Trophoblast cell (in vitro differentiated cells and primary cell): ENCODE measurements at regions not wholly inside any gene's neighbourhood (a gene's known extent, or its start where the extent isn't known, plus 50 kb on each side); places are given as distances from the start of the nearest gene placed in this dataset.
A peak's percentile ranks its signal among the peaks of the same experiment; 100 is the strongest.

Source experiments
- DNase-seq, 2 donors: peaks; one replicate each; pipeline ENCODE4 v3.0.0-alpha.2; 2016
- H2AFZ ChIP-seq: 2 replicates; pipeline ENCODE4 v1.6.1; 2013; ENCODE audit warnings: low read length, moderate library complexity, mild to moderate bottlenecking; ENCODE audit not compliant: insufficient read depth, poor library complexity
- H2AK5ac ChIP-seq: 2 replicates; pipeline ENCODE4 v1.6.1; 2013; ENCODE audit warnings: mild to moderate bottlenecking, low read length
- H2BK120ac ChIP-seq: 2 replicates; pipeline ENCODE4 v1.6.1; 2013; ENCODE audit warnings: low read length, mild to moderate bottlenecking, moderate library complexity; ENCODE audit not compliant: insufficient read depth, poor library complexity
- H2BK12ac ChIP-seq: 2 replicates; pipeline ENCODE4 v1.6.1; 2013; ENCODE audit warnings: mild to moderate bottlenecking, low read length, moderate library complexity
- H2BK5ac ChIP-seq: 2 replicates; pipeline ENCODE4 v1.6.1; 2013; ENCODE audit warnings: low read length, low read depth, moderate library complexity, mild to moderate bottlenecking; ENCODE audit not compliant: poor library complexity
- H3K14ac ChIP-seq: 2 replicates; pipeline ENCODE4 v1.6.1; 2013; ENCODE audit warnings: mild to moderate bottlenecking, low read length
- H3K18ac ChIP-seq: 2 replicates; pipeline ENCODE4 v1.6.1; 2013; ENCODE audit warnings: mild to moderate bottlenecking, low read length
- H3K23ac ChIP-seq: 2 replicates; pipeline ENCODE4 v1.6.1; 2013; ENCODE audit warnings: low read length
- H3K27ac ChIP-seq: 2 replicates; pipeline ENCODE4 v1.5.1; 2013; ENCODE audit warnings: low read depth, mild to moderate bottlenecking, inconsistent platforms, low read length, moderate library complexity
- H3K27me3 ChIP-seq: 2 replicates; pipeline ENCODE4 v1.6.1; 2013; ENCODE audit warnings: inconsistent platforms, mild to moderate bottlenecking, low read length, moderate library complexity; ENCODE audit not compliant: insufficient read depth
- H3K36me3 ChIP-seq, 2 experiments: 1 replicate in 1 of 2; 2 replicates in 1 of 2; pipeline ENCODE4 v1.6.1; 2013; ENCODE audit warnings: low read length in 2 of 2, mild to moderate bottlenecking in 2 of 2, moderate library complexity in 1 of 2; ENCODE audit not compliant: insufficient read depth in 2 of 2, control insufficient read depth in 1 of 2
- H3K4ac ChIP-seq: 2 replicates; pipeline ENCODE4 v1.6.1; 2013; ENCODE audit warnings: low read depth, mild to moderate bottlenecking, low read length, moderate library complexity
- H3K4me1 ChIP-seq, 2 experiments: 1 replicate in 1 of 2; 2 replicates in 1 of 2; pipeline ENCODE4 v1.6.1; 2013; ENCODE audit warnings: low read length in 2 of 2, mild to moderate bottlenecking in 2 of 2, moderate library complexity in 1 of 2; ENCODE audit not compliant: insufficient read depth in 2 of 2, control insufficient read depth in 1 of 2
- H3K4me2 ChIP-seq: 2 replicates; pipeline ENCODE4 v1.6.1; 2013; ENCODE audit warnings: inconsistent platforms, mild to moderate bottlenecking, low read length, moderate library complexity
- H3K4me3 ChIP-seq: 2 replicates; pipeline ENCODE4 v1.5.1; 2013; ENCODE audit warnings: mild to moderate bottlenecking, low read depth, low read length, inconsistent platforms
- H3K79me1 ChIP-seq: one replicate; pipeline ENCODE4 v1.6.1; 2013; ENCODE audit warnings: low read length
- H3K79me2 ChIP-seq: 2 replicates; pipeline ENCODE4 v1.6.1; 2013; ENCODE audit warnings: low read length, mild to moderate bottlenecking; ENCODE audit not compliant: control insufficient read depth, insufficient read depth, poor library complexity
- H3K9ac ChIP-seq: 2 replicates; pipeline ENCODE4 v1.6.1; 2013; ENCODE audit warnings: mild to moderate bottlenecking, low read length
- H3K9me3 ChIP-seq: 2 replicates; pipeline ENCODE4 v1.6.1; 2013; ENCODE audit warnings: low read depth, mild to moderate bottlenecking, control low read depth, inconsistent platforms, low read length; ENCODE audit not compliant: insufficient read depth
- H4K12ac ChIP-seq: 2 replicates; pipeline ENCODE4 v1.6.1; 2013; ENCODE audit warnings: low read depth, mild to moderate bottlenecking, low read length, moderate library complexity
- H4K8ac ChIP-seq: 2 replicates; pipeline ENCODE4 v1.6.1; 2013; ENCODE audit warnings: low read depth, mild to moderate bottlenecking, low read length, moderate library complexity
- H4K91ac ChIP-seq: one replicate; pipeline ENCODE4 v1.6.1; 2013; ENCODE audit warnings: low read depth, mild to moderate bottlenecking, low read length, moderate library complexity
- WGBS: extraction: QIAGEN DNeasy Blood & Tissue Kit; methylation state at CpG from one replicate; pipeline ENCODE4 v1.1.7; 2013; ENCODE audit warnings: missing lambda C conversion rate; ENCODE audit not compliant: insufficient read length, insufficient coverage; ENCODE audit errors: extremely low coverage; 5-methylcytosine and 5-hydroxymethylcytosine counted together

DNA sequence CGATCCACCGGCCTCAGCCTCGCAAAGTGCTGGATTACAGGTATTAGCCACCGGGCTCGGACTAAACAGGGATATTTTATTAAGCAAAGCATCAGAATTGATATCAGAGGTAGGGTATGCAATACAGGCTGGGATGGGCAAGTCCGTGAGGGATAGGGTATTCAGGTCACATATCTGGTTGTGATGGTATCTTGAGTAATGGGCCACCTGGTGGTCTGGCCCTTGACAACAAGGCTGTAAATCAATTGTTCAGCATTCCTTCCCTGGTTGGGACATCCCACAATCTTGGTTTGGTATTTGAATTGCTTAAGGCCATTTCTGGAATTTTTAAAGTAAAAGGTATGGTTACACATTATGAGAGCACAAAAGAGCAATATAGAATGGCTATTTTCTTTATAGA, 1588.0 kb downstream of the SLITRK1 start:
- no peaks in the 10 kb centered on the region for H3K27me3 ChIP-seq
- no peak overlapping the region for H3K4me2 ChIP-seq
- no peak overlapping the region for H3K23ac ChIP-seq
- no peak overlapping the region for H3K14ac ChIP-seq
- H3K9ac ChIP-seq, result no peak overlapping the region
- peaks cover 6 to 11% of the 10 kb centered on the region in 2 experiments for H3K4me1 ChIP-seq
- no peak overlapping the region for H2BK120ac ChIP-seq
- WGBS, result no CpG with 5 or more reads among the region's 6 CpGs
- no peak overlapping the region for H2AFZ ChIP-seq
- no peaks in the 10 kb centered on the region for H3K36me3 ChIP-seq
- no peaks in the 10 kb centered on the region for H3K79me2 ChIP-seq
- no peaks in the 10 kb centered on the region for H3K9me3 ChIP-seq
- H3K27ac ChIP-seq, result peak overlapping the region; percentile 50
- H4K12ac ChIP-seq, result no peak overlapping the region
- DNase-seq, result peak in 1 of 2 donors; percentile 9
- peak overlapping the region; percentile 23 for H4K91ac ChIP-seq
- peaks cover 4% of the 10 kb centered on the region for H3K79me1 ChIP-seq
- H2BK5ac ChIP-seq, result peak overlapping the region; percentile 2
- no peak overlapping the region for H2AK5ac ChIP-seq
- H3K18ac ChIP-seq, result no peak overlapping the region
- H3K4ac ChIP-seq, result no peak overlapping the region
- no peak overlapping the region for H3K4me3 ChIP-seq
- H4K8ac ChIP-seq, result no peak overlapping the region
- no peak overlapping the region for H2BK12ac ChIP-seq

DNA sequence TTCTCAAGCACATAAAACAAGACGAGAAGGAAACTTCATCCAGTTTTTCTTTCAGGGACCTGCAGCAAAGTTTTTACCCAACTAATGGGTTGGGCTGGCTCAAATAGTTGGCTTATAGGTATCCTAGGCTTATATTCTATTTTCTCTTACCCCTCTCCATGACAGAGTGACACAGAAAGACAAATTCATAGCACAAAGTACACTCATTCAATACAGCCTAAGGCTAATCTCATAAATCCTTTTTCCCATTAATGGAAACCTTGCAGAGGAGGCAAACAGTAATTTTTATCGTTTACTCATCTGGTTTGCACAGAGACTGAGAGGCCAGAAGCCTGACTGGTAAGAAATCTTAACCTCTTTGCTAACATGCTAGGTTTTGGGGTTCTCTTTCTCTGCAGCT, 1589.9 kb downstream of the SLITRK1 start:
- H4K12ac ChIP-seq, result no peak overlapping the region
- H2BK12ac ChIP-seq, result no peak overlapping the region
- no peaks in the 10 kb centered on the region for H3K79me2 ChIP-seq
- no peak overlapping the region for H2BK120ac ChIP-seq
- H3K36me3 ChIP-seq, result no peaks in the 10 kb centered on the region
- no peak overlapping the region for H2BK5ac ChIP-seq
- H3K27ac ChIP-seq, result no peak overlapping the region
- no peak overlapping the region for H3K14ac ChIP-seq
- no peak overlapping the region for H3K23ac ChIP-seq
- no peaks in the 10 kb centered on the region for H3K27me3 ChIP-seq
- WGBS, result no CpG with 5 or more reads among the region's 2 CpGs
- H3K4me3 ChIP-seq, result no peak overlapping the region
- H3K4me2 ChIP-seq, result no peak overlapping the region
- H2AK5ac ChIP-seq, result no peak overlapping the region
- no peak overlapping the region for H3K4ac ChIP-seq
- no peak for DNase-seq
- H3K4me1 ChIP-seq, result peaks cover 6 to 11% of the 10 kb centered on the region in 2 experiments
- H3K79me1 ChIP-seq, result peaks cover 4% of the 10 kb centered on the region
- no peak overlapping the region for H3K18ac ChIP-seq
- H3K9ac ChIP-seq, result no peak overlapping the region
- no peaks in the 10 kb centered on the region for H3K9me3 ChIP-seq
- H2AFZ ChIP-seq, result no peak overlapping the region
- H4K91ac ChIP-seq, result no peak overlapping the region
- no peak overlapping the region for H4K8ac ChIP-seq

DNA sequence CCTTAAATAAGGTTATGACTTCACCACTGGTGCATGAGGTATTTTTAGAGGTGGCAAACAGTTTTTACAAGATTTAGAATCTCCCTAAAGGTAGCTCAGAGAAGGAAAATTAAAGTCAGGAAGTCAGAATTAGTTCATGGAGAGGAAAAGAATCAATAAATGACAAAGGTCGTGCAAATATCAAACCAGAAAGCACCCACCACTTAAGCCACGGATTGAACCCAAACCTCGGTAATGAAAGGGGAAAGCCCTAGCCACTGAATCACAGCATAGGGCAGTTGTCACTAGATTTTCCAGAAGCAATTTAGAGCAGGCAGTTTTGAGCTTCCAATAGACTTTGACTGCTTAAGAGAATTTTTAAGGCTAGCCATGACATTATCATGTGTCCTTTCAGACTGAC, 1590.4 kb downstream of the SLITRK1 start:
- Histone ChIP-seq H3K4me1 (peaks cover 6 to 11% of the 10 kb centered on the region in 2 experiments), H3K4me2 (no peak overlapping the region), H3K18ac (no peak overlapping the region), H3K4me3 (no peak overlapping the region), H3K4ac (no peak overlapping the region), H3K9ac (no peak overlapping the region), H2BK5ac (no peak overlapping the region), H3K27ac (no peak overlapping the region), H3K27me3 (no peaks in the 10 kb centered on the region), H2BK12ac (no peak overlapping the region), H2AFZ (no peak overlapping the region), H3K14ac (no peak overlapping the region), H3K36me3 (no peaks in the 10 kb centered on the region), H3K9me3 (no peaks in the 10 kb centered on the region), H4K8ac (no peak overlapping the region), H3K79me1 (peaks cover 4% of the 10 kb centered on the region), H2BK120ac (no peak overlapping the region), H4K12ac (no peak overlapping the region), H3K79me2 (no peaks in the 10 kb centered on the region), H2AK5ac (no peak overlapping the region), H3K23ac (no peak overlapping the region), H4K91ac (peak overlapping the region; percentile 1)
- no peak for DNase-seq
- WGBS, result no CpG with 5 or more reads among the region's 3 CpGs

DNA sequence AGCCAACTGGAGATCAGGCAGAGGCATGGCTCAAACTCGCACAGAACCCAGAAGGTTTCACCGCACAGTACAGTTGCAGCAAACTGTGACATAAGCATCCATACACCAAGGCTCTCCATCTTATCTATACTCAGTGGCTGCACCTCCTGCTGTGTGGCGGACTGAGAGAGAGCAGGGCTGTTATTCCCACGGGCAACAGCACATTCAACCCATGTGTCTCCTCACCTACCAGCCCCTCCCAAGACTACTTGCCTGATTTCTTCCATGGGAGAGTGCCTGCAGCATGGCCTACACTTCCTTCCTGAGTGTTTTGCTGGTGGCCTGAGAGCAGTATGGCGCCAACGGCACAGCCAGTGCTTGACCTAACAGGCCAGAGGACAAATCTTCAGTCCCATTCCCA, 1606.6 kb downstream of the SLITRK1 start:
- H3K4me1 ChIP-seq, result no peaks in the 10 kb centered on the region
- no peak overlapping the region for H4K12ac ChIP-seq
- H3K23ac ChIP-seq, result no peak overlapping the region
- DNase-seq, result no peak
- H3K79me1 ChIP-seq, result no peaks in the 10 kb centered on the region
- no peak overlapping the region for H2BK12ac ChIP-seq
- no peak overlapping the region for H3K18ac ChIP-seq
- no peak overlapping the region for H3K9ac ChIP-seq
- H3K4me3 ChIP-seq, result no peak overlapping the region
- no peak overlapping the region for H2BK5ac ChIP-seq
- no peak overlapping the region for H3K14ac ChIP-seq
- WGBS, result no CpG with 5 or more reads among the region's 6 CpGs
- H3K4ac ChIP-seq, result no peak overlapping the region
- no peaks in the 10 kb centered on the region for H3K36me3 ChIP-seq
- no peak overlapping the region for H2BK120ac ChIP-seq
- H3K27ac ChIP-seq, result no peak overlapping the region
- no peak overlapping the region for H4K91ac ChIP-seq
- H3K9me3 ChIP-seq, result no peaks in the 10 kb centered on the region
- H3K4me2 ChIP-seq, result no peak overlapping the region
- no peaks in the 10 kb centered on the region for H3K79me2 ChIP-seq
- H3K27me3 ChIP-seq, result no peaks in the 10 kb centered on the region
- no peak overlapping the region for H4K8ac ChIP-seq
- no peak overlapping the region for H2AFZ ChIP-seq
- no peak overlapping the region for H2AK5ac ChIP-seq
